Mesendoderm (in vitro differentiated cells): ENCODE measurements at regions not wholly inside any gene's neighbourhood (a gene's known extent, or its start where the extent isn't known, plus 50 kb on each side); places are given as distances from the start of the nearest gene placed in this dataset.

Source experiments
- DNase-seq: peaks from one replicate; pipeline ENCODE4 v3.0.0; 2013
- H2AK5ac ChIP-seq: 2 replicates; pipeline ENCODE4 v1.6.1; 2013; ENCODE audit warnings: low read length, inconsistent platforms
- H2BK120ac ChIP-seq: 2 replicates; pipeline ENCODE4 v1.6.1; 2013; ENCODE audit warnings: low read depth, mild to moderate bottlenecking, low read length, moderate library complexity, mixed read lengths
- H2BK15ac ChIP-seq: replicated peaks from 2 replicates; pipeline ENCODE4 v1.6.1; 2013; ENCODE audit warnings: low read depth, mild to moderate bottlenecking, moderate library complexity
- H2BK5ac ChIP-seq: 2 replicates; pipeline ENCODE4 v1.6.1; 2013; ENCODE audit warnings: low read length, inconsistent platforms
- H3K18ac ChIP-seq: 2 replicates; pipeline ENCODE4 v1.6.1; 2013; ENCODE audit warnings: mild to moderate bottlenecking, low read length, mixed read lengths
- H3K23ac ChIP-seq: one replicate; pipeline ENCODE4 v1.6.1; 2013; ENCODE audit warnings: low read length
- H3K27ac ChIP-seq: 2 replicates; pipeline ENCODE4 v1.5.1; 2013; ENCODE audit warnings: low read depth, mild to moderate bottlenecking, inconsistent platforms, low read length, moderate library complexity
- H3K27me3 ChIP-seq: 2 replicates; pipeline ENCODE4 v1.6.1; 2013; ENCODE audit warnings: low read length, control low read depth, mild to moderate bottlenecking, inconsistent platforms; ENCODE audit not compliant: insufficient read depth, poor library complexity
- H3K36me3 ChIP-seq: 2 replicates; pipeline ENCODE4 v1.6.1; 2013; ENCODE audit warnings: low read length, inconsistent platforms; ENCODE audit not compliant: control insufficient read depth, insufficient read depth
- H3K4ac ChIP-seq: one replicate; pipeline ENCODE4 v1.6.1; 2013; ENCODE audit warnings: low read depth, mild to moderate bottlenecking, low read length, moderate library complexity
- H3K4me1 ChIP-seq: 2 replicates; pipeline ENCODE4 v1.6.1; 2013; ENCODE audit warnings: low read depth, low read length, inconsistent platforms; ENCODE audit not compliant: control insufficient read depth
- H3K4me2 ChIP-seq: 2 replicates; pipeline ENCODE4 v1.6.1; 2013; ENCODE audit warnings: low read length
- H3K4me3 ChIP-seq: 2 replicates; pipeline ENCODE4 v1.5.1; 2013; ENCODE audit warnings: mild to moderate bottlenecking, low read length
- H3K56ac ChIP-seq: one replicate; pipeline ENCODE4 v1.6.1; 2013; ENCODE audit warnings: low read length
- H3K79me1 ChIP-seq: 2 replicates; pipeline ENCODE4 v1.6.1; 2013; ENCODE audit warnings: low read length, inconsistent platforms
- H3K79me2 ChIP-seq: 2 replicates; pipeline ENCODE4 v1.6.1; 2013; ENCODE audit warnings: mild to moderate bottlenecking, low read length; ENCODE audit not compliant: control insufficient read depth, insufficient read depth
- H3K9ac ChIP-seq: 2 replicates; pipeline ENCODE4 v1.6.1; 2013; ENCODE audit warnings: low read length, inconsistent platforms
- H4K5ac ChIP-seq: one replicate; pipeline ENCODE4 v1.6.1; 2013; ENCODE audit warnings: low read length
- H4K8ac ChIP-seq: one replicate; pipeline ENCODE4 v1.6.1; 2013; ENCODE audit warnings: low read depth, mild to moderate bottlenecking, control low read depth, low read length, moderate library complexity
- WGBS: extraction: QIAGEN DNeasy Blood & Tissue Kit; methylation state at CpG from one replicate; pipeline ENCODE4 v1.1.7; 2013; ENCODE audit warnings: low lambda C conversion rate, missing lambda C conversion rate; ENCODE audit not compliant: insufficient coverage; ENCODE audit errors: extremely low coverage; 5-methylcytosine and 5-hydroxymethylcytosine counted together

DNA sequence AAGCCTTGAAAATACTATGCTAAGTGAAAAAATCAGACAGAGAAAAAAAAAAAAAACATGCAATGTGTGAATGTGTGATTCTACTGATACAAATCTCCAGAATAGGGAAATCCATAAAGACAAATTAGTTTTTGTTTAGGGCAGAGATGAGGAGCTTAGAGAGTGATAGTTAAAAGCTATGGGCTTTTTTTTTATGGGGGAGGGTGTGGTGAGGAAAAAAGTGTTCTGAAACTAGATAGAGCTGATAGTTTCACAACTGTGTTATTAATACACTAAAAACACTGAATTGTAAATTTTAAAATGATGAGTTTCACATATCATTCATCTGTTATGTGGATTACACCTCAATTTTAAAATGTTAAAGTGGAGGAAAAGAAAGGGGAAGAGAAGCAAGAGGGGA lies 228.3 kb upstream of the ZNF462 start:
- no peak for DNase-seq
- Histone ChIP-seq H3K9ac (no peak overlapping the region), H2BK15ac (no peak overlapping the region), H3K4me2 (no peak overlapping the region), H2BK120ac (no peak overlapping the region), H4K8ac (no peak overlapping the region), H3K27ac (no peak overlapping the region), H4K5ac (no peak overlapping the region), H3K4me3 (no peak overlapping the region), H3K18ac (no peak overlapping the region), H3K36me3 (no peaks in the 10 kb centered on the region), H3K4me1 (no peaks in the 10 kb centered on the region), H3K27me3 (no peaks in the 10 kb centered on the region), H3K56ac (no peak overlapping the region), H3K79me2 (no peaks in the 10 kb centered on the region), H3K79me1 (no peaks in the 10 kb centered on the region), H3K4ac (no peak overlapping the region), H2AK5ac (no peak overlapping the region), H2BK5ac (no peak overlapping the region), H3K23ac (no peak overlapping the region)

DNA sequence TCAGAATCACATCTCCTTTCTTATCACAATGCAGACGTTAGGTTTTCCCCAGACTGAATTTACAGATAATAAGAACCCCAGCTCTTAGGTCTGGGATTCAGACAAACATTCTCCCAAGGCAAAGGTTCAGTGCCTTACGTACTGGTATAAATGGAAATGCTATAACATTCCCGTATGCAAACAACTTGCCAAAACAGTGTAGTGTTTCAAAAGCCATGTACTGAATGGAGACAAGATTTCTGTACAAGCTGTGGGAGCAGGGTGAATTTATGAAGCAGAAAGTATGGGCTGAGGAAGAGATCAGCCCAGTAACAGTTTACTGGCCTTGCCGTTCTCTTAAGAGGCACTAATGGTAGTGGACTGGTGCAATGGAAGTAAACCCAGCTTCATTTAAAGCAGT lies 225.5 kb upstream of the ZNF462 start:
- no CpG with 5 or more reads among the region's 4 CpGs for WGBS
- Histone ChIP-seq H3K4me2 (no peak overlapping the region), H4K8ac (no peak overlapping the region), H3K79me1 (no peaks in the 10 kb centered on the region), H3K4me3 (no peak overlapping the region), H3K4me1 (no peaks in the 10 kb centered on the region), H3K79me2 (no peaks in the 10 kb centered on the region), H2BK120ac (no peak overlapping the region), H3K9ac (no peak overlapping the region), H2BK5ac (no peak overlapping the region), H3K27me3 (no peaks in the 10 kb centered on the region), H4K5ac (no peak overlapping the region), H3K23ac (no peak overlapping the region), H3K18ac (no peak overlapping the region), H2BK15ac (no peak overlapping the region), H3K27ac (no peak overlapping the region), H2AK5ac (no peak overlapping the region), H3K56ac (no peak overlapping the region), H3K36me3 (no peaks in the 10 kb centered on the region), H3K4ac (no peak overlapping the region)
- no peak for DNase-seq

DNA sequence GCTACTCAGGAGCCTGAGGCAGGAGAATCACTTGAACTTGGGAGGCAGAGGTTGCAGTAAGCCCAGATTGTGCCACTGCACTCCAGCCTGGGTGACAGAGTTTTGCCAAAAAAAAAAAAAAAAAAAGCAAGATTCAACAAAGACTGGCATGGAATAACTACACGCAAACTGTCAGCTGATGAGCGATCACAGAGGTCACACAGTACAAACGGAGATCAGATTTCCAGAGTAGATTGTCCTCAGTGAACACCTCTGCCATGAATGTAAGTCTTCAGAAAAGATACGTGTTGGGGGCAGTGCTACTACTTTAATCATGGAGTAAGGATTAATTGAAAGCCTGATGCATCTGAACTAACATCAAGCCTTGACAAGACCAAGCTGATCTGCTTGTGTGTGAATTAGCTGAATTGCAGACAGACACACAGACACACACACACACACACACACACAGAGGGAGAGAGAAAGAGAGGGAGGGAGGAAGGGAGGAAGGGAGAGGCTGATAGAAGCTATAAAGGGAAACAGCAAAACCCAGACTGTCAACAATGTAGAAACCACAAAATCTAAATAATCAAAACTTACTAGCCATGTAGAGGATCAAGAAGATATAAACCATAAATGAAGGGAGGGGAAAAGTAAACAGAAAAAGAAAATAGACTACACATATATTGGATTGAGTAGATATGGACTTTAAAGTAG lies 222.9 kb upstream of the ZNF462 start:
- Histone ChIP-seq H3K9ac (no peak overlapping the region), H3K23ac (no peak overlapping the region), H2BK5ac (no peak overlapping the region), H3K79me1 (no peaks in the 10 kb centered on the region), H3K36me3 (no peaks in the 10 kb centered on the region), H3K4me3 (no peak overlapping the region), H3K56ac (no peak overlapping the region), H3K4ac (no peak overlapping the region), H2BK120ac (no peak overlapping the region), H3K18ac (no peak overlapping the region), H3K27ac (no peak overlapping the region), H2BK15ac (no peak overlapping the region), H2AK5ac (no peak overlapping the region), H3K79me2 (no peaks in the 10 kb centered on the region), H3K27me3 (no peaks in the 10 kb centered on the region), H4K8ac (no peak overlapping the region), H3K4me2 (no peak overlapping the region), H3K4me1 (no peaks in the 10 kb centered on the region), H4K5ac (no peak overlapping the region)
- no peak for DNase-seq
- WGBS: no CpG with 5 or more reads among the region's 4 CpGs

DNA sequence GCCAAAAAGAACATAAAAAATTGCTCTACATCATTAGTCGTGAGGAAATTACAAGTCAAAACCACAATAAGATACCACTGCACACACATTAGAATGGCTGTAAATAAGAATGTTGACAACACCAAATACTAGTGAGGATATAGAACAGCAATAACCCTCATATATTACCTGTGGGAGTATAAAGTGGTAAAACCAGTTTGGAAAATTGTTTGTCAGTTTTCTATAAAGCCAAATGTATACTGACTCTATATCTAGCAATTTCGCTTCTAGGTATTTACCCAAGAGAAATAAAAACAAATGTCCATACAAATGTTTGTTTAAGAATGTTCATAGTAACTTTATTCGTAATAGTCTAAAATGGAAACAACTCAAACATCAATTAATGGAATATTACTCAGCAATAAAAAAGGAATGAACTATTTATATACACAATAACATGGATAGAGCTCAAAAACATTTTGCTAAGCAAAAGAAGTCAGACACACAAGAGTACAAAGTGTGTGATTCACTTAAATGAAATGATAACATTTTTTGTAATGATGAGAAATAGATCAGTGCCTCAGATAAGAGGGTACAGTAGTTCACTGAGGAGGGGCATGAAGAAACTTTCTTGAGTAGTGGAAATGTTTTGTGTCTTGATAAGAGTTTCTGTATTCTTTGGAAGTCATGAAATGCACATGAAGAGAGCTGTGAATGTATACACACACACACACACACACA lies 219.6 kb upstream of the ZNF462 start:
- Histone ChIP-seq H3K4me3 (no peak overlapping the region), H3K9ac (no peak overlapping the region), H3K36me3 (no peaks in the 10 kb centered on the region), H3K27me3 (no peaks in the 10 kb centered on the region), H3K4me1 (no peaks in the 10 kb centered on the region), H2BK5ac (no peak overlapping the region), H4K5ac (no peak overlapping the region), H3K79me1 (no peaks in the 10 kb centered on the region), H2BK120ac (no peak overlapping the region), H3K23ac (no peak overlapping the region), H3K27ac (no peak overlapping the region), H3K56ac (no peak overlapping the region), H3K4me2 (no peak overlapping the region), H3K4ac (no peak overlapping the region), H3K18ac (no peak overlapping the region), H3K79me2 (no peaks in the 10 kb centered on the region), H2BK15ac (no peak overlapping the region), H2AK5ac (no peak overlapping the region), H4K8ac (no peak overlapping the region)
- no peak for DNase-seq
- WGBS: no CpG with 5 or more reads among the region's 3 CpGs

DNA sequence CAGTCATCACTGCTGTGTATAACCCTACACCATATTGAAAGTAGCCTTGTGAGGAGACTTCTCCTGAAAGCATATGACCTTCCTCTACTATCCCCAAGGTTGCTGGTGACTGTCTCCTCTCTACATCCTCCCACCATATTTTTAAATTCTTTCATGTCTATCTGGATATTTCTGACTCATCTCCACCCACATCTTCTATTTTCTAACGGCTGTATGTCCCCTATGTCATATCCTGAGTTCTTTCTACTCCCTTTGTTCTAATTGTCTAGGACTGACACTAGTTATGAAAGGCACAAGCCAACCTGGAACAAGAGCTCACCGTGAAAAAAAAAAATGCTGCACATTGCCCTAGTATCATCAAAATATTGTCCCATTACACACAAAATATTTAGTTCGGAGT lies 218.3 kb upstream of the ZNF462 start:
- Histone ChIP-seq H2BK5ac (no peak overlapping the region), H3K23ac (no peak overlapping the region), H3K18ac (no peak overlapping the region), H3K79me1 (no peaks in the 10 kb centered on the region), H2BK15ac (no peak overlapping the region), H3K9ac (no peak overlapping the region), H2AK5ac (no peak overlapping the region), H3K4me3 (no peak overlapping the region), H4K8ac (no peak overlapping the region), H3K56ac (no peak overlapping the region), H3K4me2 (no peak overlapping the region), H3K79me2 (no peaks in the 10 kb centered on the region), H3K4ac (no peak overlapping the region), H2BK120ac (no peak overlapping the region), H3K27me3 (no peaks in the 10 kb centered on the region), H3K4me1 (no peaks in the 10 kb centered on the region), H3K36me3 (no peaks in the 10 kb centered on the region), H4K5ac (no peak overlapping the region), H3K27ac (no peak overlapping the region)
- DNase-seq: no peak
- WGBS: no CpG with 5 or more reads among the region's 3 CpGs

DNA sequence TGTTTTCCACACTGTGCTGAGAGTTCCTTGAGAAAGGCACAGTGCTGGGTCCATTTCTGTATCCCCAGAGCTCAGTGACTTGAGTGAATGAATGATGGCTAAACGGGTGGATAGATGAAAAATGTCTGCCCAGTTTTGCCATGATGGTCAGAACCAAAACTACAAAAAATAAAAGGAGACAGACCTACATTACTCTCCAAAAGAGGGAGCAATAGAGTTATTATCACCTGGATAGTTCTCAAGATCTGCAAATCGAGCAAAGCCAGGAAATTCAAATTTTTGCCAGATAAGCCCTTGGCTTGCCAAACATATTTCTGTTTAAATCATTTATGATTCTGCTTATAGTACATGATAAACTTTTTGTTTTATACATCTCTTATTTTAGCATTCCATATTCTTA lies 214.2 kb upstream of the ZNF462 start:
- no peak overlapping the region for H3K4me3 ChIP-seq
- H3K4ac ChIP-seq: no peak overlapping the region
- H3K4me2 ChIP-seq: no peak overlapping the region
- H2BK15ac ChIP-seq: no peak overlapping the region
- no peaks in the 10 kb centered on the region for H3K79me1 ChIP-seq
- H2BK5ac ChIP-seq: no peak overlapping the region
- no peaks in the 10 kb centered on the region for H3K79me2 ChIP-seq
- H2AK5ac ChIP-seq: no peak overlapping the region
- no peak overlapping the region for H3K56ac ChIP-seq
- no peak overlapping the region for H3K18ac ChIP-seq
- H3K4me1 ChIP-seq: no peaks in the 10 kb centered on the region
- no peak overlapping the region for H4K5ac ChIP-seq
- WGBS: no CpG with 5 or more reads among the region's 2 CpGs
- peak; percentile 20 for DNase-seq
- H3K36me3 ChIP-seq: no peaks in the 10 kb centered on the region
- no peak overlapping the region for H2BK120ac ChIP-seq
- no peaks in the 10 kb centered on the region for H3K27me3 ChIP-seq
- no peak overlapping the region for H4K8ac ChIP-seq
- no peak overlapping the region for H3K23ac ChIP-seq
- H3K9ac ChIP-seq: no peak overlapping the region
- no peak overlapping the region for H3K27ac ChIP-seq
